ENCODE measurements at regions not wholly inside any gene's neighbourhood (a gene's known extent, or its start where the extent isn't known, plus 50 kb on each side); places are given as distances from the start of the nearest gene placed in this dataset.

DNA sequence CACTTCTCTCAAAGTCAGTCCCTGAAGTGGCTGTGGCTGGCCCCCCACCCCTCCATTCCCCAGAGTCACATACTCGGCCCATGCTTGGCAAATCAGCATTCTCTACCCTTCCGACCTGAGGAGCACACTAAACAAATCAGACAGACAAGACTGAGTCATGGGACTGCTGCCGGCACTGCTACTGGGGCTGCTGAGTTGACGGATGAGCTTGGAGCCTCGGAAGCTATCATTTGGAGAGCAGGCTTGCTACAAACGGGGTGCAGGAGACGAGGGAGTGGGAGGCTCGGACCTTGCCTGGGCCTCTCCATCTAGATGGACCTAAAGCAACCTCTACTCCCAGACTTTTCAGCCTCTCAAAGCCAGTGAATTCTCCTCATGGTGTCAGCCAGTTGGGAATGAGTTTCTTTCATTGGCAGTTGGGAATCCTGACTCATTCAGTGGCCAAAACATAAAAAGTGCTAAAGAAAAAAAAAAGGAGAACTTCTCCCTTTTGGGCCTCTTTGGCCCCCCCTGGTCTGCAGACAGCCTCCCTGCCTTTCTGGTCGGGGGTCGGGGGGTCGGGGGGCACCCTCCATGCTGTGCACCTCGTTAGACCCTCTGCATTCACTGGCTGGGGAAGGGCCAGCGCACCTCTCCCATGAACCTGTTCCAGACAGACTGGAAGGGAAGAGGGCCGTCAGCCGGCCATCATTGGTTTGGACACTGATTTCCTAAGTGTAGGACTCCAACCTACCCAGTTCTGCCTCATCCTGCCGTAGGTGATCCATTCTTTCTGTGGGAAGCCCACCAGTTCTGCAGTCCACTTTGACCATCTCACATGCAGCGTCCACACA is 52.3 kb upstream of the COL13A1 start:
- Histone ChIP-seq H3K36me3 (no peaks in the 10 kb centered on the region), H3K4me3 (no peak overlapping the region), H3K9me3 (no peaks in the 10 kb centered on the region), H3K27ac (no peak overlapping the region), H3K4me1 (no peaks in the 10 kb centered on the region), H3K27me3 (peaks cover 10% of the 10 kb centered on the region)
- ATAC-seq = no peak
- WGBS, 2 donors (ENCODE audit: low coverage in 1 of 2) = 60 to 65% methylated on average over 4 to 5 of the region's 17 CpGs
- no peak for TF ChIP-seq POLR2AphosphoS5 (IDR thresholded peaks at IDR 0.05)
- TF ChIP-seq, protein P1, sequence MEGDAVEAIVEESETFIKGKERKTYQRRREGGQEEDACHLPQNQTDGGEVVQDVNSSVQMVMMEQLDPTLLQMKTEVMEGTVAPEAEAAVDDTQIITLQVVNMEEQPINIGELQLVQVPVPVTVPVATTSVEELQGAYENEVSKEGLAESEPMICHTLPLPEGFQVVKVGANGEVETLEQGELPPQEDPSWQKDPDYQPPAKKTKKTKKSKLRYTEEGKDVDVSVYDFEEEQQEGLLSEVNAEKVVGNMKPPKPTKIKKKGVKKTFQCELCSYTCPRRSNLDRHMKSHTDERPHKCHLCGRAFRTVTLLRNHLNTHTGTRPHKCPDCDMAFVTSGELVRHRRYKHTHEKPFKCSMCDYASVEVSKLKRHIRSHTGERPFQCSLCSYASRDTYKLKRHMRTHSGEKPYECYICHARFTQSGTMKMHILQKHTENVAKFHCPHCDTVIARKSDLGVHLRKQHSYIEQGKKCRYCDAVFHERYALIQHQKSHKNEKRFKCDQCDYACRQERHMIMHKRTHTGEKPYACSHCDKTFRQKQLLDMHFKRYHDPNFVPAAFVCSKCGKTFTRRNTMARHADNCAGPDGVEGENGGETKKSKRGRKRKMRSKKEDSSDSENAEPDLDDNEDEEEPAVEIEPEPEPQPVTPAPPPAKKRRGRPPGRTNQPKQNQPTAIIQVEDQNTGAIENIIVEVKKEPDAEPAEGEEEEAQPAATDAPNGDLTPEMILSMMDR (IDR thresholded peaks at IDR 0.05) = no peak
- no peak for TF ChIP-seq EP300 (IDR thresholded peaks at IDR 0.05)
- no peak for TF ChIP-seq POLR2A (IDR thresholded peaks at IDR 0.05)

DNA sequence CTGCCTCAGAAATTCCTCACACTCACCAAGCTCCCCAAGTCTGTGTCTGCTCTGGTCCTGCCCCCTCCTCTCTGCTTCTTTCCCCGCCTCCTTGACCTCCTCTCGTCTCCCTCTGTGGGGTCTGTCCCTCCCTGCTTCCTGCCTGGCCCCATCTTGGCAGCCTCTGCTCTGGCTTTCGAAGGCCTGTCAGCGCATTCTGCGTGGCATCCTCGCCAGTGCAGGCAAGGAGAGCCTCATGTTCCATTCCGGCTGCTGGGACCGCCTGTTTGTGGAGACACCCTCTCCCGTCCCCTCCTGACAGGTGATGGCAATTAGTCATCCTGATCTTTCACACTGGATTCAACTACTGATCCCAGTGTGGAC is 51.7 kb upstream of the COL13A1 start:
- Histone ChIP-seq H3K9me3 (no peaks in the 10 kb centered on the region), H3K4me3 (no peak overlapping the region), H3K27ac (no peak overlapping the region), H3K36me3 (no peaks in the 10 kb centered on the region), H3K4me1 (no peaks in the 10 kb centered on the region), H3K27me3 (peaks cover 4% of the 10 kb centered on the region)
- no peak for TF ChIP-seq POLR2AphosphoS5 (IDR thresholded peaks at IDR 0.05)
- TF ChIP-seq, protein P1 (IDR thresholded peaks at IDR 0.05) = no peak
- no peak for TF ChIP-seq POLR2A (IDR thresholded peaks at IDR 0.05)
- TF ChIP-seq EP300 (IDR thresholded peaks at IDR 0.05) = no peak
- ATAC-seq = no peak
- 70 to 93% methylated on average over 2 to 8 of the region's 9 CpGs for WGBS, 2 donors (ENCODE audit: low coverage in 1 of 2)

DNA sequence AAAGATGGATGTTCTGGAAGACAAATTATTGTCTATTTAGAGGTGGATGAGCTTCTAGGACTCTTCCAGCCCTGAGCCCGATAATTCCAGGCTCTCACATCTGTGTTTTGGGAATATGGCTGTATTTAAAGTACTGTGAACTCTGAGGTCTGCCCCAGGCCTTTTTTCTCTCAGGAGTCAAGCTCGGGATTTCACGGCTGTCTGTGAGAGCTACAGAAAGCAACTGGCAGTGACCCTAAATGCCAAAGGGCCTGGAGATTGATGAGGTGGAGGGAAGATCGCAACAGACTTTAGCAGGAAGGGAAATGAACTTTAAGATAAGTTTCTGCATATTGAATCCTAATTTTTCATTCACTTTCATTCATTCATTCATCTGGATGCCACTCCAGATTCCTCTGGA is 51.0 kb upstream of the COL13A1 start:
- no peak for ATAC-seq
- TF ChIP-seq EP300 (IDR thresholded peaks at IDR 0.05) (no peak), POLR2A (IDR thresholded peaks at IDR 0.05) (no peak)
- TF ChIP-seq, protein P1 (IDR thresholded peaks at IDR 0.05) = no peak
- H3K4me1 ChIP-seq = no peaks in the 10 kb centered on the region
- no peaks in the 10 kb centered on the region for H3K9me3 ChIP-seq
- WGBS, 2 donors (ENCODE audit: low coverage in 1 of 2) = 68 to 86% methylated on average over 4 of the region's 4 CpGs
- peaks cover 4% of the 10 kb centered on the region for H3K27me3 ChIP-seq
- no peaks in the 10 kb centered on the region for H3K36me3 ChIP-seq
- no peak overlapping the region for H3K4me3 ChIP-seq
- no peak overlapping the region for H3K27ac ChIP-seq

DNA sequence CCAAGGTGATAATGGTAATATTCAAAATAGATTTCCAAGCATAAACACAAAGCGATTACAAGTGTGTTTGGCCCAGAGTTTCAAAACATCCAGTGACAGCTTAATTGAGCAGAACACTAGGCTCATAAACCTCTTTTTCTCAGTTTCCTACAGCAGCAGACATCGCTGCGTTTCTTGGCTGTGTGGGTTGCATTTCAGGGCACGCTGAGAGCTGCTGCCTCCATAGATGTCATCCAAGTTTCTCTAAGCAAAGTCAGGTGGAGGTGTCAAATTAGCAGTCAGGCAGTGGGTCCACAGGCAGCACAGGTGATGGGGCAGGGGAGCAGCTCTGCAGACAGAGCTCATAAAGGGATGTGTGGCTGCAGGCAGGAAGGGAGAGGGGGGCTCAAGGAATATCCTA is 50.5 kb upstream of the COL13A1 start:
- Histone ChIP-seq H3K9me3 (no peaks in the 10 kb centered on the region), H3K27ac (no peak overlapping the region), H3K4me3 (no peak overlapping the region), H3K4me1 (no peaks in the 10 kb centered on the region), H3K36me3 (no peaks in the 10 kb centered on the region), H3K27me3 (peaks cover 4% of the 10 kb centered on the region)
- no peak for ATAC-seq
- TF ChIP-seq POLR2AphosphoS5 (IDR thresholded peaks at IDR 0.05) (no peak), EP300 (IDR thresholded peaks at IDR 0.05) (no peak), POLR2A (IDR thresholded peaks at IDR 0.05) (no peak)
- TF ChIP-seq, protein P1 (IDR thresholded peaks at IDR 0.05) = no peak
- 42 to 76% methylated on average over 2 to 4 of the region's 4 CpGs for WGBS, 2 donors (ENCODE audit: low coverage in 1 of 2)
